ENCODE measurements at regions not wholly inside any gene's neighbourhood (a gene's known extent, or its start where the extent isn't known, plus 50 kb on each side); places are given as distances from the start of the nearest gene placed in this dataset.

DNA sequence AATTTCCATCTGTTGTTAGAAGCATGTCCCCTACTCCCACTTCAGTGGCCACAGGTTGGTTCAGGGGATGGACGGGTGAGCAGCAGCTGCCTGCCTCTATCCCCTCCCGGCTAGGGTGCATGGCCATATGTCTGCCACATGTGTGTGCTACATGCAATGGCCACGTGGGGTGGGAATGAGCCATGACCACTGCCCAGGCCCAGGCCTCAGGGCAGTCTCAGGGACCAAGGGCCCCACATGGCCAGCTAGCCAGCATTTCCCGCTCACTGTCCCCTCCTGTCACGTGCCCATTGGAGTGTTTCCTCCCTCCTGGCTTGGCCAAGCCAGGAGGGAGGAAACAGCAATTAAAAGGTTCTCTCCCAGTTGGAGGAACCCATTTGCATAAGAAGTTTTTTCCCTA is 117.1 kb downstream of the KCNS3 start (continued):
- TF ChIP-seq, protein P1, sequence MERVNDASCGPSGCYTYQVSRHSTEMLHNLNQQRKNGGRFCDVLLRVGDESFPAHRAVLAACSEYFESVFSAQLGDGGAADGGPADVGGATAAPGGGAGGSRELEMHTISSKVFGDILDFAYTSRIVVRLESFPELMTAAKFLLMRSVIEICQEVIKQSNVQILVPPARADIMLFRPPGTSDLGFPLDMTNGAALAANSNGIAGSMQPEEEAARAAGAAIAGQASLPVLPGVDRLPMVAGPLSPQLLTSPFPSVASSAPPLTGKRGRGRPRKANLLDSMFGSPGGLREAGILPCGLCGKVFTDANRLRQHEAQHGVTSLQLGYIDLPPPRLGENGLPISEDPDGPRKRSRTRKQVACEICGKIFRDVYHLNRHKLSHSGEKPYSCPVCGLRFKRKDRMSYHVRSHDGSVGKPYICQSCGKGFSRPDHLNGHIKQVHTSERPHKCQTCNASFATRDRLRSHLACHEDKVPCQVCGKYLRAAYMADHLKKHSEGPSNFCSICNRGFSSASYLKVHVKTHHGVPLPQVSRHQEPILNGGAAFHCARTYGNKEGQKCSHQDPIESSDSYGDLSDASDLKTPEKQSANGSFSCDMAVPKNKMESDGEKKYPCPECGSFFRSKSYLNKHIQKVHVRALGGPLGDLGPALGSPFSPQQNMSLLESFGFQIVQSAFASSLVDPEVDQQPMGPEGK (tag by site-specific recombination; IDR thresholded peaks at IDR 0.05), result no peak
- no peak for TF ChIP-seq ZNF169 (tag by site-specific recombination; IDR thresholded peaks at IDR 0.05)

Measured in HEK293 (cell line).